ENCODE measurements at regions not wholly inside any gene's neighbourhood (a gene's known extent, or its start where the extent isn't known, plus 50 kb on each side); places are given as distances from the start of the nearest gene placed in this dataset.
"Not testable (repeated sequence)": the region's sequence is repeated elsewhere in the genome, so short reads cannot be mapped to it uniquely, and the experiment has no call there.

GRCh38 chr15:100769975-100770340, 109.7 kb upstream of the ALDH1A3 start:
- in situ Hi-C loops (cut with MboI; ENCODE audit: low pct_unique_long_range_greater_than_20kb, low sequenced_read_pairs, unreplicated experiment), result no loop called here
- TF ChIP-seq, protein P1, sequence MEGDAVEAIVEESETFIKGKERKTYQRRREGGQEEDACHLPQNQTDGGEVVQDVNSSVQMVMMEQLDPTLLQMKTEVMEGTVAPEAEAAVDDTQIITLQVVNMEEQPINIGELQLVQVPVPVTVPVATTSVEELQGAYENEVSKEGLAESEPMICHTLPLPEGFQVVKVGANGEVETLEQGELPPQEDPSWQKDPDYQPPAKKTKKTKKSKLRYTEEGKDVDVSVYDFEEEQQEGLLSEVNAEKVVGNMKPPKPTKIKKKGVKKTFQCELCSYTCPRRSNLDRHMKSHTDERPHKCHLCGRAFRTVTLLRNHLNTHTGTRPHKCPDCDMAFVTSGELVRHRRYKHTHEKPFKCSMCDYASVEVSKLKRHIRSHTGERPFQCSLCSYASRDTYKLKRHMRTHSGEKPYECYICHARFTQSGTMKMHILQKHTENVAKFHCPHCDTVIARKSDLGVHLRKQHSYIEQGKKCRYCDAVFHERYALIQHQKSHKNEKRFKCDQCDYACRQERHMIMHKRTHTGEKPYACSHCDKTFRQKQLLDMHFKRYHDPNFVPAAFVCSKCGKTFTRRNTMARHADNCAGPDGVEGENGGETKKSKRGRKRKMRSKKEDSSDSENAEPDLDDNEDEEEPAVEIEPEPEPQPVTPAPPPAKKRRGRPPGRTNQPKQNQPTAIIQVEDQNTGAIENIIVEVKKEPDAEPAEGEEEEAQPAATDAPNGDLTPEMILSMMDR (IDR thresholded peaks at IDR 0.05; ENCODE audit: extremely low read depth, insufficient read depth, missing control alignments), result no peak
- no peak for DNase-seq (ENCODE audit: low spot score)

- in situ Hi-C loops (cut with MboI; ENCODE audit: low pct_unique_long_range_greater_than_20kb, low sequenced_read_pairs, unreplicated experiment), result no loop called here
These were observed 108.7 kb upstream of the ALDH1A3 start for GRCh38 chr15:100770661-100771584.

GRCh38 chr15:100771746-100772145, 107.9 kb upstream of the ALDH1A3 start:
- DNase-seq (ENCODE audit: low spot score), result no peak
- in situ Hi-C loops (cut with MboI; ENCODE audit: low pct_unique_long_range_greater_than_20kb, low sequenced_read_pairs, unreplicated experiment), result no loop called here
- TF ChIP-seq, protein P1 (IDR thresholded peaks at IDR 0.05; ENCODE audit: extremely low read depth, insufficient read depth, missing control alignments), result no peak

More at GRCh38 chr15:100770661-100771584, 108.7 kb upstream of the ALDH1A3 start:
- no peak for DNase-seq (ENCODE audit: low spot score)
- TF ChIP-seq, protein P1 (IDR thresholded peaks at IDR 0.05; ENCODE audit: extremely low read depth, insufficient read depth, missing control alignments), result no peak

DNA sequence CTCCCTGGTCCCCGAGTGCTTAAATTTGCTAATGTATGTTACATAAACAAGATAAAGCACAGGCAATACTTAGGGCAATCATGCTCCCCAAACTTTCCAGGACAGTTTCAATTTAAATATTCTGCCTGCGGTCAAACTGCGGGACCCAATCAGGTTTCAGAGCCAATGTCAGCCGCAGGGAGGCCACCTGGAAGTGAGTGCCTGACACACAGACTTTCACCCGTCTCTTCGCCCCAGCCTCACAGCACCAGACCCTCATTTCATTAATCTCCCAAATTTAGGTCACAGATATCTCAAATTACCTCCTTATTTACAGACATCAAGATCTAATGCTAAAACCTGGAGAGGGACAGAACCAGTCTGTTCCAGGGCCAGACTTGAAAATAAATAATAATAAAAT, 107.2 kb upstream of the ALDH1A3 start:
- TF ChIP-seq, protein P1 (IDR thresholded peaks at IDR 0.05; ENCODE audit: extremely low read depth, insufficient read depth, missing control alignments), result no peak
- in situ Hi-C loops (cut with MboI; ENCODE audit: low pct_unique_long_range_greater_than_20kb, low sequenced_read_pairs, unreplicated experiment), result no loop called here
- no peak for DNase-seq (ENCODE audit: low spot score)

GRCh38 chr15:100772892-100773520, 106.6 kb upstream of the ALDH1A3 start:
- TF ChIP-seq, protein P1 (IDR thresholded peaks at IDR 0.05; ENCODE audit: extremely low read depth, insufficient read depth, missing control alignments), result no peak
- no peak for DNase-seq (ENCODE audit: low spot score)
- in situ Hi-C loops (cut with MboI; ENCODE audit: low pct_unique_long_range_greater_than_20kb, low sequenced_read_pairs, unreplicated experiment), result no loop called here

DNA sequence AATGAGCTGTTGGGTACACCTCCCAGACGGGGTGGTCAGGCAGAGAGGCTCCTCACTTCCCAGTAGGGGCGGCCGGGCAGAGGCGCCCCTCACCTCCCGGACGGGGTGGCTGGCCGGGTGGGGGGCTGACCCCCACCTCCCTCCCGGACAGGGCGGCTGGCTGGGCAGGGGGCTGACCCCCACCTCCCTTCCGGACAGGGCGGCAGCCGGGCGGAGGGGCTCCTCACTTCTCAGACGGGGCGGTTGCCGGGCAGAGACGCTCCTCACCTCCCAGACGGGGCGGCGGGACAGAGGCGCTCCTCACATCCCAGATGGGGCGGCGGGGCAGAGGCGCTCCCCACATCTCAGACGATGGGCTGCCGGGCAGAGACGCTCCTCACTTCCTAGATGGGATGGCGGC, 105.6 kb upstream of the ALDH1A3 start:
- in situ Hi-C loops (cut with MboI; ENCODE audit: low pct_unique_long_range_greater_than_20kb, low sequenced_read_pairs, unreplicated experiment); DNase-seq (ENCODE audit: low spot score): not testable (repeated sequence)
